GM12872 (cell line): ENCODE measurements at regions not wholly inside any gene's neighbourhood (a gene's known extent, or its start where the extent isn't known, plus 50 kb on each side); places are given as distances from the start of the nearest gene placed in this dataset.

ENCODE experiments used
- CTCF ChIP-seq: IDR thresholded peaks from 3 replicates; pipeline ENCODE4 v1.5.1; 2011; ENCODE audit warnings: low read depth, mild to moderate bottlenecking, low read length, moderate library complexity; ENCODE audit not compliant: insufficient read depth

GRCh38 chr3:164458986-164459385 lies 619.3 kb downstream of the SI start:
- no peak for TF ChIP-seq CTCF

DNA sequence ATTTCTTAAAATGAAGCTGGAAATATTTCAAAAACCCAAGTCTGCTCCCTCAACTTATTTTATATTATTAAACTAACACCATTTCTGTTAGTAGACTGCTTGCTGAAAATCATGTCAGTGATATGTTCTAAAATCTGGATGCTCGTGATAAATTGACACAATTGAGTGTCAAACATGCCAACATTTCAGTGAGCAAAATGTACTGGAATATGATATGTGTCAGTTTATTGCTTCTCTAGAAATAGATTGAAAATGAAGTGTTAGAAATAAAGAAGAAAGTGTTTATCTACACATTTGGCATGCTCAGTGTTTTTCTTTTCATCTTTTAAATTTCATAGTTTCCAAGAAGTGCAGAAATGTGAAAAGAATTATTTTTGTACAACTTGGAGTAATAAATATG lies 624.6 kb downstream of the SI start:
- TF ChIP-seq CTCF, result no peak

DNA sequence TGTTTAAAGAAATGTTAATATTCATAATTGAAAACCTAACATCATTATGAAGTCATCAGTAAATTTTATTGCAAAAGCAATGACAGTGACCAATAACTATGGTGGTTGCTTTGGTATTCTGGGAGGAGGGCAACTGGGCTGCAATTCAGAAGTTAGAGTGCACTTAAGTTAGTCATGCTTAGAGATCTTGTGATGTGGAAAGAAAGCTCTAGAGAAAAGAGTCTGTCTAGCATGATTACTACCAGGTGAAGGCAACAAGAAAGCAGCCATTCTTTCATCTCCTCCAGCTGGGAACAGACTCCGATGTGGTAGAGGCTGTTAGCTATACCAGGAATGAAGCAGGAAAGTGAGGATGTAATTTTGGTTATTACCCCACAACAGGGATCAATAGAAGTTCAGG lies 625.6 kb downstream of the SI start:
- TF ChIP-seq CTCF, result no peak

- TF ChIP-seq CTCF, result no peak
Observed at GRCh38 chr3:164451072-164451910, 627.0 kb downstream of the SI start.

DNA sequence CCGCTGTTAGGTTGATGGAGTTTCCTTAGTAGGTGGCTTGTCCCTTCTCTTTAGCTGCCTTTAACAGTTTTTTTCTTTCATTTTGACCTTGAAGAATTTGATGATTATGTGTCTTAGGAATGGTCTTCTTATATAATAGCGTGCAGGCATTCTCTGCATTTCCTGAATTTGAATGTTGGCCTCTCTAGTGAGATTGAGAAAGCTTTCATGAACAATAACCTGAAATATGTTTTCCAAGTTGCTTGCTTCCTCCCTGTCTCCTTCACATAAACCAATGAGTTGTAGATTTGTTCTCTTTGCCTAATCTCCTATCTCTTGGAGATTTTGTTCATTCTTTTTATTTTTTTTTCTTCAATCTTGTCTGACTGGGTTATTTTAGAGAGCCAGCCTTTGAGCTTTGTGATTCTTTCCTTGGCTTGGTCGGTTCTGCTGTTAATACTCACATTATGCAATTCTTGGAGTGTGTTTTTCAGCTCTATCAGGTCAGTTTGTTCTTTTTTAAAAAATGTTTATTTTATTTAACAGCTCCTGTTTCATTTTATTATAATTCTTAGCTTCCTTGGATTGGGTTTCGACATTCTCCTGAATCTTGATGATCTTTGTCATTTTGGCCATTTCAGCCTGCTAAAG lies 627.9 kb downstream of the SI start:
- no peak for TF ChIP-seq CTCF

GRCh38 chr3:164419220-164419619 lies 659.1 kb downstream of the SI start:
- TF ChIP-seq CTCF, result no peak

DNA sequence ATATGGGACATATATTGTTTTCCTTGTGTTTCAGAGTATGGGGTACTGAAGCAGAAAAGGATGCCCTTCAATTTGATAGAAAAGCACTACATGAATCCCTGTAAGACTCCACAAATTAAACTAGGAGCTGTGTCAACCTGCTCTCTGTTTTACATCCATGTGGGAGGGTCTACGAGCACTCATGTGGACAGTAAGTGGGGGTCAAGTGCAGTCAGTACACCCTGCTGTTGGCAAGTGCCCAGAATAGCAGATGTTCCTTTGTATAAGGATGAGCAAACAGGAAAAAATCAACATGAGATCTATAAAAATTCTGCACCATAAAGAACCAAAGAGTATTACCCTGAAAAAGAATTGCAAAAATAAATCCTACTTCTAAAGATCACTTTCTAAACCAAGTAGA lies 659.9 kb downstream of the SI start:
- no peak for TF ChIP-seq CTCF
